ENCODE measurements at regions not wholly inside any gene's neighbourhood (a gene's known extent, or its start where the extent isn't known, plus 50 kb on each side); places are given as distances from the start of the nearest gene placed in this dataset.

GRCh38 chr1:199877526-199878384, 149.8 kb upstream of the NR5A2 start:
- TF ChIP-seq GABPA (IDR thresholded peaks at IDR 0.05; ENCODE audit: low read depth) (no peak), POLR2AphosphoS5 (IDR thresholded peaks at IDR 0.05; ENCODE audit: low read depth) (no peak)

Measured in HL-60 (cell line).